ENCODE measurements at regions not wholly inside any gene's neighbourhood (a gene's known extent, or its start where the extent isn't known, plus 50 kb on each side); places are given as distances from the start of the nearest gene placed in this dataset.

- TF ChIP-seq CTCF (IDR thresholded peaks at IDR 0.05) (no peak), MAX (IDR thresholded peaks at IDR 0.05; ENCODE audit: low read depth) (no peak), RAD21 (IDR thresholded peaks at IDR 0.05; ENCODE audit: low read length) (no peak)
Measured at GRCh38 chr3:117510396-117510795, 800.8 kb downstream of the TUSC7 start.
